Inflammatory macrophage treated with lipopolysaccharide for 4 hours (primary cell): ENCODE measurements at regions not wholly inside any gene's neighbourhood (a gene's known extent, or its start where the extent isn't known, plus 50 kb on each side); places are given as distances from the start of the nearest gene placed in this dataset.
"Not testable (repeated sequence)": the region's sequence is repeated elsewhere in the genome, so short reads cannot be mapped to it uniquely, and the experiment has no call there.

Source experiments
- DNase-seq: peaks from one replicate; pipeline ENCODE4 v3.0.0-alpha.2; 2020

GRCh38 chr14:55900749-55901148 is 217.5 kb upstream of the PELI2 start:
- no peak for DNase-seq

GRCh38 chr14:55901291-55901690 is 216.9 kb upstream of the PELI2 start:
- no peak for DNase-seq

- DNase-seq: no peak
Observed at GRCh38 chr14:55902241-55902640, 216.0 kb upstream of the PELI2 start.

- no peak for DNase-seq
Observed at GRCh38 chr14:55904086-55904485, 214.1 kb upstream of the PELI2 start.

GRCh38 chr14:55908106-55908505 is 210.1 kb upstream of the PELI2 start:
- DNase-seq: no peak

- DNase-seq: no peak
Observed at GRCh38 chr14:55909879-55910278, 208.3 kb upstream of the PELI2 start.

GRCh38 chr14:55910601-55911243 is 207.5 kb upstream of the PELI2 start:
- no peak for DNase-seq

- DNase-seq: no peak
Observed at GRCh38 chr14:55911776-55912175, 206.4 kb upstream of the PELI2 start.

GRCh38 chr14:55912344-55912743 is 205.9 kb upstream of the PELI2 start:
- DNase-seq: no peak

- DNase-seq: no peak
Observed at GRCh38 chr14:55913324-55914025, 204.7 kb upstream of the PELI2 start.

- no peak for DNase-seq
Observed at GRCh38 chr14:55914771-55915170, 203.4 kb upstream of the PELI2 start.

GRCh38 chr14:55915456-55915855 is 202.8 kb upstream of the PELI2 start:
- no peak for DNase-seq

- DNase-seq: not testable (repeated sequence)
Observed at GRCh38 chr14:55919800-55920199, 198.4 kb upstream of the PELI2 start.

- no peak for DNase-seq
Observed at GRCh38 chr14:55921511-55921910, 196.7 kb upstream of the PELI2 start.

- DNase-seq: no peak
Observed at GRCh38 chr14:55926007-55926406, 192.2 kb upstream of the PELI2 start.

GRCh38 chr14:55927028-55927427 is 191.2 kb upstream of the PELI2 start:
- no peak for DNase-seq

- DNase-seq: no peak
Observed at GRCh38 chr14:55928276-55928675, 189.9 kb upstream of the PELI2 start.

GRCh38 chr14:55929136-55929535 is 189.1 kb upstream of the PELI2 start:
- no peak for DNase-seq

GRCh38 chr14:55930016-55930784 is 188.0 kb upstream of the PELI2 start:
- no peak for DNase-seq

GRCh38 chr14:55936691-55937090 is 181.5 kb upstream of the PELI2 start:
- DNase-seq: no peak

GRCh38 chr14:55938249-55938791 is 179.9 kb upstream of the PELI2 start:
- peak; percentile 6 for DNase-seq

- DNase-seq: no peak
Observed at GRCh38 chr14:55942076-55942654, 176.0 kb upstream of the PELI2 start.

- DNase-seq: no peak
Observed at GRCh38 chr14:55942826-55943225, 175.4 kb upstream of the PELI2 start.
